ENCODE measurements at regions not wholly inside any gene's neighbourhood (a gene's known extent, or its start where the extent isn't known, plus 50 kb on each side); places are given as distances from the start of the nearest gene placed in this dataset.
"Not testable (repeated sequence)": the region's sequence is repeated elsewhere in the genome, so short reads cannot be mapped to it uniquely, and the experiment has no call there.

- no peaks in the 10 kb centered on the region for H3K36me3 ChIP-seq (ENCODE audit: control insufficient read depth, insufficient read depth, low read length)
- TF ChIP-seq CTCF (IDR thresholded peaks at IDR 0.05; ENCODE audit: insufficient read depth, low read length, poor library complexity, severe bottlenecking) = no peak
- H3K4me3 ChIP-seq (ENCODE audit: low read depth, low read length) = no peak overlapping the region
- DNase-seq (ENCODE audit: low read depth) = no peak
- H3K27me3 ChIP-seq (ENCODE audit: control insufficient read depth, insufficient read depth, low read length) = no peaks in the 10 kb centered on the region
These were observed 304.6 kb downstream of the REEP3 start for GRCh38 chr10:63825766-63826165.

GRCh38 chr10:63827018-63827417 is 305.8 kb downstream of the REEP3 start:
- not testable (repeated sequence) for H3K36me3 ChIP-seq (ENCODE audit: control insufficient read depth, insufficient read depth, low read length); H3K4me3 ChIP-seq (ENCODE audit: low read depth, low read length); H3K27me3 ChIP-seq (ENCODE audit: control insufficient read depth, insufficient read depth, low read length); DNase-seq (ENCODE audit: low read depth)

- H3K4me3 ChIP-seq (ENCODE audit: low read depth, low read length) = no peak overlapping the region
- no peak for DNase-seq (ENCODE audit: low read depth)
- no peaks in the 10 kb centered on the region for H3K27me3 ChIP-seq (ENCODE audit: control insufficient read depth, insufficient read depth, low read length)
- H3K36me3 ChIP-seq (ENCODE audit: control insufficient read depth, insufficient read depth, low read length) = no peaks in the 10 kb centered on the region
- TF ChIP-seq CTCF (IDR thresholded peaks at IDR 0.05; ENCODE audit: insufficient read depth, low read length, poor library complexity, severe bottlenecking) = no peak
These were observed 307.8 kb downstream of the REEP3 start for GRCh38 chr10:63829020-63829419.

- Histone ChIP-seq H3K4me3 (ENCODE audit: low read depth, low read length) (no peak overlapping the region), H3K36me3 (ENCODE audit: control insufficient read depth, insufficient read depth, low read length) (no peaks in the 10 kb centered on the region), H3K27me3 (ENCODE audit: control insufficient read depth, insufficient read depth, low read length) (no peaks in the 10 kb centered on the region)
- TF ChIP-seq CTCF (IDR thresholded peaks at IDR 0.05; ENCODE audit: insufficient read depth, low read length, poor library complexity, severe bottlenecking) = no peak
- DNase-seq (ENCODE audit: low read depth) = no peak
These were observed 308.5 kb downstream of the REEP3 start for GRCh38 chr10:63829573-63830149.

- Histone ChIP-seq H3K4me3 (ENCODE audit: low read depth, low read length) (no peak overlapping the region), H3K27me3 (ENCODE audit: control insufficient read depth, insufficient read depth, low read length) (no peaks in the 10 kb centered on the region), H3K36me3 (ENCODE audit: control insufficient read depth, insufficient read depth, low read length) (no peaks in the 10 kb centered on the region)
- no peak for DNase-seq (ENCODE audit: low read depth)
- TF ChIP-seq CTCF (IDR thresholded peaks at IDR 0.05; ENCODE audit: insufficient read depth, low read length, poor library complexity, severe bottlenecking) = no peak
These were observed 311.5 kb downstream of the REEP3 start for GRCh38 chr10:63832686-63833085.

GRCh38 chr10:63833411-63834060 is 312.3 kb downstream of the REEP3 start:
- no peak for TF ChIP-seq CTCF (IDR thresholded peaks at IDR 0.05; ENCODE audit: insufficient read depth, low read length, poor library complexity, severe bottlenecking)
- no peaks in the 10 kb centered on the region for H3K36me3 ChIP-seq (ENCODE audit: control insufficient read depth, insufficient read depth, low read length)
- H3K4me3 ChIP-seq (ENCODE audit: low read depth, low read length) = no peak overlapping the region
- no peak for DNase-seq (ENCODE audit: low read depth)
- H3K27me3 ChIP-seq (ENCODE audit: control insufficient read depth, insufficient read depth, low read length) = no peaks in the 10 kb centered on the region

All from kidney epithelial cell (primary cell).